Neural cell (in vitro differentiated cells): ENCODE measurements at regions not wholly inside any gene's neighbourhood (a gene's known extent, or its start where the extent isn't known, plus 50 kb on each side); places are given as distances from the start of the nearest gene placed in this dataset.
A peak's percentile ranks its signal among the peaks of the same experiment; 100 is the strongest.
"Not testable (repeated sequence)": the region's sequence is repeated elsewhere in the genome, so short reads cannot be mapped to it uniquely, and the experiment has no call there.

Experiments
- H2AFZ ChIP-seq: fragments of 200-600, 300-800 bp; sonication (generic), shearing (Covaris generic); 2 replicates; pipeline ENCODE4 v1.6.0; 2014; ENCODE audit warnings: low read depth, mild to moderate bottlenecking, antibody characterized with exemption, low read length, moderate library complexity
- H3F3A ChIP-seq: fragments of 200-600 bp; shearing (Covaris generic); 2 replicates; pipeline ENCODE4 v1.6.1; 2016; ENCODE audit warnings: mild to moderate bottlenecking, moderate library complexity, mixed read lengths, antibody characterized with exemption, low read length; ENCODE audit not compliant: insufficient read depth, poor library complexity, severe bottlenecking
- H3K27ac ChIP-seq: fragments of 200-600, 300-800 bp; sonication (generic), shearing (Covaris generic); 2 replicates; pipeline ENCODE4 v1.5.1; 2014; ENCODE audit warnings: mild to moderate bottlenecking, low read length, moderate library complexity
- H3K27me3 ChIP-seq: fragments of 300-800, 200-600 bp; sonication (generic), shearing (Covaris generic); 2 replicates; pipeline ENCODE4 v1.6.0; 2014; ENCODE audit warnings: mild to moderate bottlenecking, low read depth, low read length, moderate library complexity; ENCODE audit not compliant: insufficient read depth
- H3K36me3 ChIP-seq: fragments of 300-800, 200-600 bp; sonication (generic), shearing (Covaris generic); 2 replicates; pipeline ENCODE4 v1.5.1; 2014; ENCODE audit warnings: mild to moderate bottlenecking, antibody characterized with exemption, low read length, moderate library complexity; ENCODE audit not compliant: insufficient read depth
- H3K4me2 ChIP-seq: fragments of 300-800, 200-600 bp; sonication (generic), shearing (Covaris generic); 2 replicates; pipeline ENCODE4 v1.6.0; 2014; ENCODE audit warnings: mild to moderate bottlenecking, low read length
- H3K4me3 ChIP-seq: fragments of 300-800, 200-600 bp; sonication (generic), shearing (Covaris generic); 2 replicates; pipeline ENCODE4 v1.5.1; 2014; ENCODE audit warnings: mild to moderate bottlenecking, low read length, moderate library complexity
- H3K79me2 ChIP-seq: fragments of 200-600 bp; shearing (Covaris generic); replicated peaks from 2 replicates; pipeline ENCODE4 v1.6.0; 2014; ENCODE audit warnings: mild to moderate bottlenecking, low read length, moderate library complexity; ENCODE audit not compliant: insufficient read depth
- H3K9ac ChIP-seq: fragments of 300-800, 200-600 bp; sonication (generic), shearing (Covaris generic); 2 replicates; pipeline ENCODE4 v1.6.1; 2016; ENCODE audit warnings: mild to moderate bottlenecking, low read length, mixed read lengths
- H3K9me2 ChIP-seq: fragments of 200-600 bp; shearing (Covaris generic); 2 replicates; pipeline ENCODE4 v1.6.1; 2016; ENCODE audit warnings: mild to moderate bottlenecking, low read length, mixed read lengths; ENCODE audit not compliant: insufficient read depth
- H3K9me3 ChIP-seq: fragments of 200-600, 300-800 bp; sonication (generic), shearing (Covaris generic); 2 replicates; pipeline ENCODE4 v1.6.1; 2016; ENCODE audit warnings: mild to moderate bottlenecking, mixed run types, low read length, moderate library complexity, mixed read lengths
- H4K20me1 ChIP-seq: fragments of 200-600 bp; shearing (Covaris generic); 2 replicates; pipeline ENCODE4 v1.6.1; 2016; ENCODE audit warnings: mild to moderate bottlenecking, mixed run types; ENCODE audit not compliant: insufficient read depth
- EP300 ChIP-seq: fragments of 450-650 bp; conservative IDR thresholded peaks from 2 replicates; pipeline ENCODE4 v1.6.1; 2014; ENCODE audit warnings: antibody characterized with exemption, mild to moderate bottlenecking, moderate library complexity; ENCODE audit not compliant: poor library complexity, severe bottlenecking
- MXI1 ChIP-seq: fragments of 450-650 bp; conservative IDR thresholded peaks from 2 replicates; pipeline ENCODE4 v1.6.1; 2014; ENCODE audit warnings: antibody characterized with exemption, mild to moderate bottlenecking; ENCODE audit not compliant: poor library complexity, severe bottlenecking
- POLR2AphosphoS5 ChIP-seq: IDR thresholded peaks from 2 replicates; pipeline ENCODE4 v1.6.1; 2012
- RAD21 ChIP-seq: fragments of 450-650 bp; conservative IDR thresholded peaks from 2 replicates; pipeline ENCODE4 v1.6.1; 2014; ENCODE audit warnings: antibody characterized with exemption, mild to moderate bottlenecking, moderate library complexity
- SMC3 ChIP-seq: fragments of 450-650 bp; conservative IDR thresholded peaks from 2 replicates; pipeline ENCODE4 v1.6.1; 2014; ENCODE audit warnings: antibody characterized with exemption, mild to moderate bottlenecking, moderate library complexity; ENCODE audit not compliant: poor library complexity
- TF ChIP-seq, protein P1 (sequence below): fragments of 450-650 bp; IDR thresholded peaks from 2 replicates; pipeline ENCODE4 v1.5.1; 2014; ENCODE audit warnings: antibody characterized with exemption, mild to moderate bottlenecking, moderate library complexity; ENCODE audit not compliant: poor library complexity, severe bottlenecking
- TF ChIP-seq, protein P2 (sequence below): IDR thresholded peaks from 2 replicates; pipeline ENCODE4 v1.6.1; 2012; ENCODE audit warnings: borderline replicate concordance

DNA sequence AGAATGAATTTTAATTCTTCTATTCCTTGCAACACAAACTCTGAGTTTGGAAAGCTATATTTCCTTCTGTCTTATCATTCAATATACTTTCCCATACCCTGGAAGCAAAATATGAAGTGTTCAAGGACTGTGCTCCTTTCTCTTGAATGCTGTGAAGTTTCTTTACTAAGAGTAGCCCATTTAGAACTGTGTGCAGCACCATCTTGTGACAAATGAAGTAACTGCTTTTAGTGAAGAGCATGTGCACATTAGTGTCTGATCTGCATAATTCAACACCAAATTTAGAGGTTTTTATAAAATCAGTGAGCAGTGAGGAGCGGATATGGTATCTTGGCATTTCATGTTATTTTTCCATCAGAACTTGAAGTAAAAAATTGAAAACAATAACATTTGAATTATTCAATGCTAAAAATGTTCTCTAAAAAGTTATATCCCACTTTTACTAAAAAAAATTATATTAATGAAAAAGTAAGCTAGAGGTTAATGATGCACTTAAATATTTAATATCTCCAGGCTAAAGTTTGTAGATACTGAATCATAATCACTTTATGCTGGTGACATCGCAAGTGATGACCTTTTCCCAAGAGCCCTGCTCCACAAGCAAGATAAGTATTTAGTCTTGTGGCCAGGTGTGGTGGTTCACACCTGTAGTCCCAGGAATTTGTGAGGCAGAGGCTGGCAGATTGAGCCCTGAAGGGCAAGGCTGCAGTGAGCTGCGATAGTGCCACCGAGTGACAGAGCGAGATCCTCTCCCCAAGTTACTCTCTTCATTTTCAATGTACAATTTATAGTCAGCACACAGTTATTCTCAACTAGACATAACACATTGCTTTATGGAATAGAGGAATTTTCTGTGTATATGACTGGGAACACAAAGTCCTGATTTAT lies 108.8 kb upstream of the PCLO start:
- Histone ChIP-seq H3K4me2 (no peak overlapping the region), H3K4me3 (no peak overlapping the region), H3K27ac (no peak overlapping the region), H3K36me3 (no peaks in the 10 kb centered on the region), H3K9me2 (no peaks in the 10 kb centered on the region), H3F3A (no peaks in the 10 kb centered on the region), H3K9me3 (no peaks in the 10 kb centered on the region), H4K20me1 (no peaks in the 10 kb centered on the region), H2AFZ (no peak overlapping the region), H3K9ac (no peak overlapping the region), H3K79me2 (no peaks in the 10 kb centered on the region), H3K27me3 (no peaks in the 10 kb centered on the region)
- TF ChIP-seq SMC3 (peak; percentile 76), EP300 (no peak), POLR2AphosphoS5 (no peak), RAD21 (peak; percentile 81)
- TF ChIP-seq, protein P1, sequence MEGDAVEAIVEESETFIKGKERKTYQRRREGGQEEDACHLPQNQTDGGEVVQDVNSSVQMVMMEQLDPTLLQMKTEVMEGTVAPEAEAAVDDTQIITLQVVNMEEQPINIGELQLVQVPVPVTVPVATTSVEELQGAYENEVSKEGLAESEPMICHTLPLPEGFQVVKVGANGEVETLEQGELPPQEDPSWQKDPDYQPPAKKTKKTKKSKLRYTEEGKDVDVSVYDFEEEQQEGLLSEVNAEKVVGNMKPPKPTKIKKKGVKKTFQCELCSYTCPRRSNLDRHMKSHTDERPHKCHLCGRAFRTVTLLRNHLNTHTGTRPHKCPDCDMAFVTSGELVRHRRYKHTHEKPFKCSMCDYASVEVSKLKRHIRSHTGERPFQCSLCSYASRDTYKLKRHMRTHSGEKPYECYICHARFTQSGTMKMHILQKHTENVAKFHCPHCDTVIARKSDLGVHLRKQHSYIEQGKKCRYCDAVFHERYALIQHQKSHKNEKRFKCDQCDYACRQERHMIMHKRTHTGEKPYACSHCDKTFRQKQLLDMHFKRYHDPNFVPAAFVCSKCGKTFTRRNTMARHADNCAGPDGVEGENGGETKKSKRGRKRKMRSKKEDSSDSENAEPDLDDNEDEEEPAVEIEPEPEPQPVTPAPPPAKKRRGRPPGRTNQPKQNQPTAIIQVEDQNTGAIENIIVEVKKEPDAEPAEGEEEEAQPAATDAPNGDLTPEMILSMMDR, result peak; percentile 76

DNA sequence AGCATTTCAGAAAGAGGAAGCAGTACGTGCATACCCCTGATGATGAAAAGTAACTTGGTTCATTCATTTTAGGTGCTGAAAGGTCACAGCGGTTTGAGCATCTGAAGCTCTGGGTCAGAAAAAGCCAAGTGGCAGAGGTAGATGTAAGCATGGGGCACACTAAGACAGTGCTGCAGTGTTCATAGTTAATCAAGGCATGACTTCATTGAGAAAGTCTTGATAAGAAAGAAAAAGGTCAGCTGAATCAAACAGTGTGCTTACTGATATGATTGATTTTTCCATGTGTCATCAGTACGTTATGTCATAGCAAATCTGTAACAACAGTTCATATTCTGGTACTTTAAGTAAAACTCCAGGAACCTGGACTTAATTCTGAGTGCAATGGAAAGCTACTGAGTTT lies 107.7 kb upstream of the PCLO start:
- H3K4me3 ChIP-seq, result no peak overlapping the region
- no peak overlapping the region for H3K9ac ChIP-seq
- no peak overlapping the region for H3K27ac ChIP-seq
- no peak overlapping the region for H2AFZ ChIP-seq
- H3K9me3 ChIP-seq, result no peaks in the 10 kb centered on the region
- no peaks in the 10 kb centered on the region for H4K20me1 ChIP-seq
- H3F3A ChIP-seq, result no peaks in the 10 kb centered on the region
- TF ChIP-seq EP300, result no peak
- TF ChIP-seq, protein P2, sequence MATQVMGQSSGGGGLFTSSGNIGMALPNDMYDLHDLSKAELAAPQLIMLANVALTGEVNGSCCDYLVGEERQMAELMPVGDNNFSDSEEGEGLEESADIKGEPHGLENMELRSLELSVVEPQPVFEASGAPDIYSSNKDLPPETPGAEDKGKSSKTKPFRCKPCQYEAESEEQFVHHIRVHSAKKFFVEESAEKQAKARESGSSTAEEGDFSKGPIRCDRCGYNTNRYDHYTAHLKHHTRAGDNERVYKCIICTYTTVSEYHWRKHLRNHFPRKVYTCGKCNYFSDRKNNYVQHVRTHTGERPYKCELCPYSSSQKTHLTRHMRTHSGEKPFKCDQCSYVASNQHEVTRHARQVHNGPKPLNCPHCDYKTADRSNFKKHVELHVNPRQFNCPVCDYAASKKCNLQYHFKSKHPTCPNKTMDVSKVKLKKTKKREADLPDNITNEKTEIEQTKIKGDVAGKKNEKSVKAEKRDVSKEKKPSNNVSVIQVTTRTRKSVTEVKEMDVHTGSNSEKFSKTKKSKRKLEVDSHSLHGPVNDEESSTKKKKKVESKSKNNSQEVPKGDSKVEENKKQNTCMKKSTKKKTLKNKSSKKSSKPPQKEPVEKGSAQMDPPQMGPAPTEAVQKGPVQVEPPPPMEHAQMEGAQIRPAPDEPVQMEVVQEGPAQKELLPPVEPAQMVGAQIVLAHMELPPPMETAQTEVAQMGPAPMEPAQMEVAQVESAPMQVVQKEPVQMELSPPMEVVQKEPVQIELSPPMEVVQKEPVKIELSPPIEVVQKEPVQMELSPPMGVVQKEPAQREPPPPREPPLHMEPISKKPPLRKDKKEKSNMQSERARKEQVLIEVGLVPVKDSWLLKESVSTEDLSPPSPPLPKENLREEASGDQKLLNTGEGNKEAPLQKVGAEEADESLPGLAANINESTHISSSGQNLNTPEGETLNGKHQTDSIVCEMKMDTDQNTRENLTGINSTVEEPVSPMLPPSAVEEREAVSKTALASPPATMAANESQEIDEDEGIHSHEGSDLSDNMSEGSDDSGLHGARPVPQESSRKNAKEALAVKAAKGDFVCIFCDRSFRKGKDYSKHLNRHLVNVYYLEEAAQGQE, result no peak
- no peak for TF ChIP-seq SMC3
- TF ChIP-seq MXI1, result no peak
- TF ChIP-seq POLR2AphosphoS5, result no peak
- H3K36me3 ChIP-seq, result no peaks in the 10 kb centered on the region
- H3K9me2 ChIP-seq, result no peaks in the 10 kb centered on the region
- H3K79me2 ChIP-seq, result no peaks in the 10 kb centered on the region
- no peaks in the 10 kb centered on the region for H3K27me3 ChIP-seq
- no peak overlapping the region for H3K4me2 ChIP-seq

DNA sequence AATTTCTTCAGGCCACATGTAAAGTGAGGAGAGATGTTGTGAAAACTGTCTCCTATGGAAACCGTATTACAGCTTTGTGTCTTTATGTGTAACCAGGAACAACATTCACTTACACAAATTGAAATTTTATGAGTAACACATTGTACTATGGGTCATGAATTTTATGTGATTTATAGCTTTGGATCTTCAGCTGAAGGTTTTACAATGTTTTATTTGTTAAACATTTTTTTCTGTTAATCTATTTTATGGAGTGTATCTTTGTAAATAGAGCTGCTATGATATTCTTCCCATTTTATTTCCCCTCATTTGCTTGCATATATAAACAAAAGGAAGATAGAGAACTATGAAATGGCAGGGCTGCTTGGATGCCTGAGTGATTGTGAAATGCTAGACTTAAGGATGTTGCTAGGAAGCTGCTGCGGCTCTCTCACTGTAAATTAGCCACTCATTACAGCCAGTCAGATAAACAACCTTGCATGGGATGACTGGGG lies 104.5 kb upstream of the PCLO start:
- H3K27me3 ChIP-seq, result no peaks in the 10 kb centered on the region
- H3K4me2 ChIP-seq, result peak overlapping the region; percentile 16
- H3K27ac ChIP-seq, result peak overlapping the region; percentile 35
- H3K9me3 ChIP-seq, result no peaks in the 10 kb centered on the region
- no peaks in the 10 kb centered on the region for H3K36me3 ChIP-seq
- no peaks in the 10 kb centered on the region for H3F3A ChIP-seq
- no peaks in the 10 kb centered on the region for H3K9me2 ChIP-seq
- no peak for TF ChIP-seq EP300
- H2AFZ ChIP-seq, result no peak overlapping the region
- H3K79me2 ChIP-seq, result no peaks in the 10 kb centered on the region
- H4K20me1 ChIP-seq, result no peaks in the 10 kb centered on the region
- H3K9ac ChIP-seq, result no peak overlapping the region
- H3K4me3 ChIP-seq, result no peak overlapping the region

DNA sequence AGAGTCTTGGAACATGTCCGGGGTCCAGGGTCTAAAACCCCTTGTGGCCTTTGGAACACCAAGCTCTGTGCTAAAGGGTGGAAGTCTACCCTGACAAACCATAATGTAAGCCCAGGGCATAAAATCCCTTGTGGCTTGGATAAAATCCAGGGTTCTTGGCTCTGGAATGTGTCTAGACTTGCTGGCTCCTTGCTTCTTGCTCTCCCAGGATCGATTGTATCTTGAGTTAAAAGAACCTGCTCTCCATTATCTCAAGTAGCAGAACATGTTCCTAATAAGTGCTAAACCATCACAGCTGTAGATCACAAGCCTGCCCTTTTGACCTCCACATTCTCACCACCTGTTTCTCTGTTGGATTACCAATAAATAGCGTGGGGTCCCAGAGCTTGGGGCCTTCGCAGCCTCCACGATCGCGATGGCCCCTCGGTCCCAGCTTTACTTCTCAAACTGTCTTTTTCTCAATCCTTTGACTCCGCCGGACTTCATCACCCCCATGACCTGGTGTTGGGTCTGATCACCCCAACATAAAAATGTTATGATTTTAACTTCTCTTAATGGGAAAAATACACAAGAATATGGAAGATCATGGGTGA lies 100.9 kb upstream of the PCLO start:
- not testable (repeated sequence) for H3K4me2 ChIP-seq, H3K27ac ChIP-seq, H3K27me3 ChIP-seq, H3K9me3 ChIP-seq, H3K36me3 ChIP-seq, H3K4me3 ChIP-seq, H4K20me1 ChIP-seq, H2AFZ ChIP-seq, H3K79me2 ChIP-seq, H3K9me2 ChIP-seq, H3K9ac ChIP-seq, H3F3A ChIP-seq
